Stimulated activated CD4-positive, alpha-beta T cell treated with anti-CD3 and anti-CD28 coated beads, Interleukin-15, amount 100 ng/mL, for 24 hours (primary cell): ENCODE measurements at regions not wholly inside any gene's neighbourhood (a gene's known extent, or its start where the extent isn't known, plus 50 kb on each side); places are given as distances from the start of the nearest gene placed in this dataset.
"Not testable (repeated sequence)": the region's sequence is repeated elsewhere in the genome, so short reads cannot be mapped to it uniquely, and the experiment has no call there.

Experiments used
- DNase-seq: peaks from one replicate; pipeline ENCODE4 v3.0.0-alpha.2; 2020

- DNase-seq: no peak
Measured at GRCh38 chr3:198096015-198096414, 136.0 kb downstream of the LMLN start.

GRCh38 chr3:198097048-198097447 lies 137.0 kb downstream of the LMLN start:
- DNase-seq: no peak

GRCh38 chr3:198098661-198099081 lies 138.7 kb downstream of the LMLN start:
- DNase-seq: not testable (repeated sequence)

GRCh38 chr3:198103070-198103469 lies 143.1 kb downstream of the LMLN start:
- not testable (repeated sequence) for DNase-seq

GRCh38 chr3:198106265-198106664 lies 146.2 kb downstream of the LMLN start:
- no peak for DNase-seq

GRCh38 chr3:198107840-198108734 lies 148.1 kb downstream of the LMLN start:
- no peak for DNase-seq

- no peak for DNase-seq
Measured at GRCh38 chr3:198109883-198110282, 149.9 kb downstream of the LMLN start.

- DNase-seq: no peak
Measured at GRCh38 chr3:198112031-198112430, 152.0 kb downstream of the LMLN start.

GRCh38 chr3:198113206-198114053 lies 153.4 kb downstream of the LMLN start:
- peak; percentile 12 for DNase-seq

- DNase-seq: not testable (repeated sequence)
Measured at GRCh38 chr3:198114516-198114915, 154.5 kb downstream of the LMLN start.

- not testable (repeated sequence) for DNase-seq
Measured at GRCh38 chr3:198122184-198122583, 162.2 kb downstream of the LMLN start.

GRCh38 chr3:198137038-198137835 lies 177.2 kb downstream of the LMLN start:
- not testable (repeated sequence) for DNase-seq

GRCh38 chr3:198138205-198138604 lies 178.2 kb downstream of the LMLN start:
- not testable (repeated sequence) for DNase-seq

GRCh38 chr3:198139037-198139436 lies 179.0 kb downstream of the LMLN start:
- not testable (repeated sequence) for DNase-seq

- DNase-seq: not testable (repeated sequence)
Measured at GRCh38 chr3:198139513-198140167, 179.6 kb downstream of the LMLN start.

GRCh38 chr3:198143300-198144137 lies 183.5 kb downstream of the LMLN start:
- DNase-seq: not testable (repeated sequence)

- DNase-seq: not testable (repeated sequence)
Measured at GRCh38 chr3:198145231-198145784, 185.3 kb downstream of the LMLN start.

- DNase-seq: not testable (repeated sequence)
Measured at GRCh38 chr3:198146070-198146469, 186.1 kb downstream of the LMLN start.

GRCh38 chr3:198146559-198147164 lies 186.6 kb downstream of the LMLN start:
- not testable (repeated sequence) for DNase-seq

GRCh38 chr3:198147213-198147612 lies 187.2 kb downstream of the LMLN start:
- DNase-seq: not testable (repeated sequence)
